Hepatocyte (in vitro differentiated cells): ENCODE measurements at regions not wholly inside any gene's neighbourhood (a gene's known extent, or its start where the extent isn't known, plus 50 kb on each side); places are given as distances from the start of the nearest gene placed in this dataset.
"Not testable (repeated sequence)": the region's sequence is repeated elsewhere in the genome, so short reads cannot be mapped to it uniquely, and the experiment has no call there.

Source experiments
- DNase-seq: peaks from one replicate; pipeline ENCODE4 v3.0.0-alpha.2; 2016; ENCODE audit warnings: low spot score
- H2AFZ ChIP-seq: fragments of 200-600 bp; sonication (generic); 2 replicates; pipeline ENCODE4 v1.6.0; 2016; ENCODE audit warnings: antibody characterized with exemption, mild to moderate bottlenecking
- H3K27ac ChIP-seq: fragments of 200-600 bp; sonication (generic); 2 replicates; pipeline ENCODE4 v1.5.1; 2016; ENCODE audit warnings: mild to moderate bottlenecking
- H3K27me3 ChIP-seq: fragments of 200-600 bp; sonication (generic); 2 replicates; pipeline ENCODE4 v1.6.1; 2016
- H3K36me3 ChIP-seq: fragments of 200-600 bp; sonication (generic); replicated peaks from 2 replicates; pipeline ENCODE4 v1.5.1; 2016; ENCODE audit warnings: low read depth; ENCODE audit not compliant: insufficient read depth
- H3K4me1 ChIP-seq: fragments of 200-600 bp; sonication (generic); 2 replicates; pipeline ENCODE4 v1.5.1; 2016; ENCODE audit warnings: mild to moderate bottlenecking, moderate library complexity; ENCODE audit not compliant: insufficient read depth
- H3K4me2 ChIP-seq: fragments of 200-600 bp; sonication (generic); 2 replicates; pipeline ENCODE4 v1.6.0; 2016
- H3K4me3 ChIP-seq: fragments of 200-600 bp; sonication (generic); 2 replicates; pipeline ENCODE4 v1.5.1; 2016; ENCODE audit warnings: mild to moderate bottlenecking
- H3K79me2 ChIP-seq: fragments of 200-600 bp; sonication (generic); 2 replicates; pipeline ENCODE4 v1.6.0; 2017; ENCODE audit warnings: mild to moderate bottlenecking
- H3K9me2 ChIP-seq: fragments of 200-600 bp; sonication (generic); replicated peaks from 2 replicates; pipeline ENCODE4 v1.6.0; 2017; ENCODE audit warnings: mild to moderate bottlenecking; ENCODE audit not compliant: insufficient read depth
- H3K9me3 ChIP-seq: fragments of 200-600 bp; sonication (generic); 2 replicates; pipeline ENCODE4 v1.5.1; 2016; ENCODE audit warnings: low read depth, mild to moderate bottlenecking
- H4K20me1 ChIP-seq: fragments of 200-600 bp; sonication (generic); 2 replicates; pipeline ENCODE4 v1.6.0; 2016; ENCODE audit warnings: mild to moderate bottlenecking; ENCODE audit not compliant: insufficient read depth, poor library complexity, severe bottlenecking
- EZH2 ChIP-seq: fragments of 200-600 bp; sonication (generic); IDR thresholded peaks from 2 replicates; pipeline ENCODE4 v1.6.1; 2016; ENCODE audit warnings: antibody characterized with exemption, mild to moderate bottlenecking, borderline replicate concordance
- EZH2phosphoT487 ChIP-seq: fragments of 200-600 bp; sonication (generic); IDR thresholded peaks from one replicate; pipeline ENCODE4 v1.6.1; 2018; ENCODE audit warnings: antibody characterized with exemption, mild to moderate bottlenecking, low read depth, moderate library complexity; ENCODE audit not compliant: unreplicated experiment, severe bottlenecking
- WGBS: methylation state at CpG from one replicate; pipeline ENCODE4 v1.1.6; 2016; ENCODE audit warnings: low lambda C conversion rate; ENCODE audit errors: missing lambda C conversion rate; 5-methylcytosine and 5-hydroxymethylcytosine counted together
- TF ChIP-seq, protein P1 (sequence below): fragments of 200-600 bp; sonication (generic); IDR thresholded peaks from 2 replicates; pipeline ENCODE4 v1.5.1; 2016; ENCODE audit warnings: antibody characterized with exemption, mild to moderate bottlenecking; ENCODE audit not compliant: poor library complexity

DNA sequence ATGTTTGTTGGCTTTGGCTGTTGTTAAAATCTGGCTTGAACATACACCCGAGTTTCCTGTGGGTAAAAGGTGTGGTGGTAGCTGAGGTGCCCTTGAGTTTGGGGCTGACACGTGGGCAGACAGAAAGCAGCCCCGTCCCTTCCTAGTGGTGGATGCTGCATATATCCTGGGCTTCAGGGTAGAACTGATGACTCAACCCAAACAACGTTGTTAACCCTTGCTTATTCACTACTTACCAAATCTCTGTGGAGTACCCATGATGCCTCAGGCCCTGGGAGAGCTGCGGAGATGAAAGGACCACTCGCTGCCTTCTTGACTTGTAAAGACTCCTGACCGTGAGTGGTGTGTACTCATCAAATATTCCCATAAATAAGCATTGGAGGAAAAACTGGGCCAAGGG lies 245.1 kb downstream of the RAB11FIP2 start:
- Histone ChIP-seq H3K4me3 (no peak overlapping the region), H3K4me1 (peaks cover 6% of the 10 kb centered on the region), H4K20me1 (no peaks in the 10 kb centered on the region), H3K9me3 (no peaks in the 10 kb centered on the region), H2AFZ (no peak overlapping the region), H3K79me2 (no peaks in the 10 kb centered on the region), H3K36me3 (no peaks in the 10 kb centered on the region), H3K4me2 (no peak overlapping the region), H3K27ac (no peak overlapping the region), H3K27me3 (no peaks in the 10 kb centered on the region), H3K9me2 (no peaks in the 10 kb centered on the region)
- no peak for TF ChIP-seq EZH2
- no peak for DNase-seq
- 53% methylated on average over 7 of the region's 7 CpGs for WGBS

DNA sequence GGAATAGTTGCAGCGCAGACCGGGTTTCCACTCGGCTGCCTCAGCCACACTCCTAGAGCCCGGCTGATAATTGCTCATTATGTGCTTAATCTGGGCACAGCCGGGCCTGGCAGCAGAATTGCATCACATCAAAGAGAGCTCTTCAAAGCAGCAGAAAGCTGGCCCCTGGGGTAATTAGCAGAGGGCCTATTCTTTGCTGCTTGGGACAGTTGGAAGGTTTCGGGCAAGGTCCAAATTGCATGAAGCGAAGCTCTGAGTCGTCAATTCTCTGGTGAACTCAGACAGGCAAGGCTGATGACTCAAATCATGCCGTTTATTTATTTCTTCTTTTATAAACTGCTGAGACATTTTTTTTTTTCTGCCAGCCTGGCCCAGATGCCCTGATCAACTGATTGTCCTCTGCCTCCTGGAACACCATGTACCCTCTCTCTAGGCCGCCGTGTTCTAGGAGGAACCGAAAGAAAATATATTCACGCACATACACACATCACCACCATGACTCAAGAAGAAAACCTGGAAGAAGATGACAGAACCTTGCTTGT lies 242.2 kb downstream of the RAB11FIP2 start:
- no peak overlapping the region for H2AFZ ChIP-seq
- no peak for DNase-seq
- H4K20me1 ChIP-seq = no peaks in the 10 kb centered on the region
- TF ChIP-seq EZH2 (no peak), EZH2phosphoT487 (no peak)
- TF ChIP-seq, protein P1, sequence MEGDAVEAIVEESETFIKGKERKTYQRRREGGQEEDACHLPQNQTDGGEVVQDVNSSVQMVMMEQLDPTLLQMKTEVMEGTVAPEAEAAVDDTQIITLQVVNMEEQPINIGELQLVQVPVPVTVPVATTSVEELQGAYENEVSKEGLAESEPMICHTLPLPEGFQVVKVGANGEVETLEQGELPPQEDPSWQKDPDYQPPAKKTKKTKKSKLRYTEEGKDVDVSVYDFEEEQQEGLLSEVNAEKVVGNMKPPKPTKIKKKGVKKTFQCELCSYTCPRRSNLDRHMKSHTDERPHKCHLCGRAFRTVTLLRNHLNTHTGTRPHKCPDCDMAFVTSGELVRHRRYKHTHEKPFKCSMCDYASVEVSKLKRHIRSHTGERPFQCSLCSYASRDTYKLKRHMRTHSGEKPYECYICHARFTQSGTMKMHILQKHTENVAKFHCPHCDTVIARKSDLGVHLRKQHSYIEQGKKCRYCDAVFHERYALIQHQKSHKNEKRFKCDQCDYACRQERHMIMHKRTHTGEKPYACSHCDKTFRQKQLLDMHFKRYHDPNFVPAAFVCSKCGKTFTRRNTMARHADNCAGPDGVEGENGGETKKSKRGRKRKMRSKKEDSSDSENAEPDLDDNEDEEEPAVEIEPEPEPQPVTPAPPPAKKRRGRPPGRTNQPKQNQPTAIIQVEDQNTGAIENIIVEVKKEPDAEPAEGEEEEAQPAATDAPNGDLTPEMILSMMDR = no peak
- no peaks in the 10 kb centered on the region for H3K4me1 ChIP-seq
- H3K36me3 ChIP-seq = no peaks in the 10 kb centered on the region
- H3K4me2 ChIP-seq = no peak overlapping the region
- 80% methylated on average over 13 of the region's 13 CpGs for WGBS
- no peaks in the 10 kb centered on the region for H3K9me2 ChIP-seq
- no peaks in the 10 kb centered on the region for H3K79me2 ChIP-seq
- no peak overlapping the region for H3K4me3 ChIP-seq
- no peak overlapping the region for H3K27ac ChIP-seq
- H3K27me3 ChIP-seq = no peaks in the 10 kb centered on the region
- no peaks in the 10 kb centered on the region for H3K9me3 ChIP-seq

DNA sequence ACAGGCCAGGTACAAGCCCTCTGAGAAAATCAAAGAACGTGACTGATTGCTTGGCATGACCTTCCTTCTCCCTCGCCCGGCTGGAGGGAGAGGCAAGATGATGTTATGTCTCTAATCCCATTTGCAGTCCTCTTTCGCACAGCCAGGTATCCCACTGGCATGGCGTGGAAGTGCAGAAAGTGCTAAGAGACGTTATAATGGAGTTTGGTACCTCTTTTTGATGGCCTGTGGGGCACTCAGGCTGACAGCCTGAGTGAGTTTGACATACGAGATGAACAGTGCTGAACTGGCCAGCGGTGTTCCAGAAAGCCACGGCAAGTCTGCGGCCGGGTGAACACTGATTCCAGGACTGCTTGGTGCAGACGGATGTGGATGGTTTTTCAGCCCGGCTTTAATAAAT lies 241.6 kb downstream of the RAB11FIP2 start:
- Histone ChIP-seq H3K27ac (no peak overlapping the region), H3K79me2 (no peaks in the 10 kb centered on the region), H3K4me1 (no peaks in the 10 kb centered on the region), H3K36me3 (no peaks in the 10 kb centered on the region), H3K9me2 (no peaks in the 10 kb centered on the region), H4K20me1 (no peaks in the 10 kb centered on the region), H3K4me2 (no peak overlapping the region), H3K4me3 (no peak overlapping the region), H2AFZ (no peak overlapping the region), H3K9me3 (no peaks in the 10 kb centered on the region), H3K27me3 (no peaks in the 10 kb centered on the region)
- TF ChIP-seq EZH2 = no peak
- no peak for TF ChIP-seq EZH2phosphoT487
- TF ChIP-seq, protein P1 = no peak
- no peak for DNase-seq
- 90% methylated on average over 13 of the region's 13 CpGs for WGBS

DNA sequence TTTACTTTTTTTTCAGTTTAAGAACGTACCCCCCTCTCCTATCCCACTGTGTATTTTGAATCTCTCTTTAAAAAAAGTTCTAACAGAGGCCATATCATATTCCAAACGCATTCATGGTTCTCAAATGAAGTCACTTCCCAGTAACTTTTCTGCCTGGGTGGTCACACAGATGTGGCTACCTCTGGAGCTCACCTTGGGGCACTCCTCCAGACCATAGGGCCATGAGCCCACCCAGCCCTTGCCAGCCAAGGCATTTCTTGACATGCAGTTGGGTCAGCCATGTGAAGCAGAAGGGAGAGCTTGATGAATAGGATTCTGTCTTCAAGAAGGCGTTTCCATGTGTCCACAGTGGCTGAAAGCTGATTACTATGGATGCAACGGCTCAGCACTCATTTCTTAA lies 239.3 kb downstream of the RAB11FIP2 start:
- 71% methylated on average over 4 of the region's 4 CpGs for WGBS
- Histone ChIP-seq H3K4me1 (no peaks in the 10 kb centered on the region), H3K9me3 (no peaks in the 10 kb centered on the region), H3K4me3 (no peak overlapping the region), H3K79me2 (no peaks in the 10 kb centered on the region), H4K20me1 (no peaks in the 10 kb centered on the region), H3K27ac (no peak overlapping the region), H2AFZ (no peak overlapping the region), H3K9me2 (no peaks in the 10 kb centered on the region), H3K4me2 (no peak overlapping the region), H3K36me3 (no peaks in the 10 kb centered on the region), H3K27me3 (no peaks in the 10 kb centered on the region)
- DNase-seq = no peak
- TF ChIP-seq, protein P1 = no peak
- TF ChIP-seq EZH2 (no peak), EZH2phosphoT487 (no peak)

DNA sequence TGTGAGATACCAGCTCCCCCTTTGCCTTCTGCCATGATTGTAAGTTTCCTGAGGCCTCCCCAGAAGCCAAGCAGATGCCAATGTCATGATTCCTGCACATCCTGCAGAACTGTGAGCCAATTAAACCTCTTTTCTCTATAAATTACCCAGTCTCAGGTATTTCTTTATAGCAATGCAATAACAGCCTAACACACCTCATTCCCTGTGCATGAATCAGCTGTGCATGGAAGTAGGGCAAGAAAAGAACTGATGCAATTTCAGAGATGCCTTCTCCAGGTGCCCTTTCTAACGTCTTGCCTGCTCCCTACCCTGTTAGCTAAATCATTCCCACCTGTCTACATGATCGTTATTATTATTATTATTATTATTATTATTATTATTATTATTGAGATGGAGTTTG lies 230.9 kb downstream of the RAB11FIP2 start:
- H4K20me1 ChIP-seq, H3K4me2 ChIP-seq, H3K9me3 ChIP-seq, H3K27ac ChIP-seq, H2AFZ ChIP-seq, H3K27me3 ChIP-seq, DNase-seq, H3K36me3 ChIP-seq, H3K9me2 ChIP-seq, H3K4me3 ChIP-seq, H3K4me1 ChIP-seq, H3K79me2 ChIP-seq: not testable (repeated sequence)
- 78% methylated on average over 2 of the region's 2 CpGs for WGBS
